ENCODE measurements at regions not wholly inside any gene's neighbourhood (a gene's known extent, or its start where the extent isn't known, plus 50 kb on each side); places are given as distances from the start of the nearest gene placed in this dataset.
"Not testable (repeated sequence)": the region's sequence is repeated elsewhere in the genome, so short reads cannot be mapped to it uniquely, and the experiment has no call there.

- ChIA-PET POLR2A (no interaction called here), CTCF (no interaction called here)
- TF ChIP-seq CTCF (IDR thresholded peaks at IDR 0.05): no peak
- Mint-ChIP-seq H3K9me3 (no peaks in the 10 kb centered on the region), H3K27me3 (peaks cover 31% of the 10 kb centered on the region), H3K4me3 (no peak overlapping the region), H3K36me3 (ENCODE audit: low read depth) (no peaks in the 10 kb centered on the region), H3K27ac (no peak overlapping the region), H3K4me1 (ENCODE audit: low read depth) (no peaks in the 10 kb centered on the region)
- ATAC-seq: no peak
- intact Hi-C loops (cut with micrococcal nuclease): no loop called here
- DNase-seq: no peak
Measured at GRCh38 chr10:9260690-9261089, 1206.2 kb downstream of the GATA3 start.

GRCh38 chr10:9262770-9263169 is 1208.3 kb downstream of the GATA3 start:
- no peak overlapping the region for H3K4me3 Mint-ChIP-seq
- POLR2A ChIA-PET: no interaction called here
- H3K27ac Mint-ChIP-seq: no peak overlapping the region
- ATAC-seq (no peak), DNase-seq (no peak)
- no peaks in the 10 kb centered on the region for H3K9me3 Mint-ChIP-seq
- peaks cover 25% of the 10 kb centered on the region for H3K27me3 Mint-ChIP-seq
- no peak for TF ChIP-seq CTCF (IDR thresholded peaks at IDR 0.05)
- H3K4me1 Mint-ChIP-seq (ENCODE audit: low read depth): no peaks in the 10 kb centered on the region
- CTCF ChIA-PET: interaction anchor here (0.9 kb wide), 1 partner anchor 14 kb away, joined by 3 read pairs; no protein-coding TSS in a partner anchor
- intact Hi-C loops (cut with micrococcal nuclease): no loop called here
- H3K36me3 Mint-ChIP-seq (ENCODE audit: low read depth): no peaks in the 10 kb centered on the region

GRCh38 chr10:9268176-9268575 is 1213.7 kb downstream of the GATA3 start:
- Mint-ChIP-seq H3K27ac (no peak overlapping the region), H3K9me3 (no peaks in the 10 kb centered on the region), H3K4me3 (no peak overlapping the region), H3K36me3 (ENCODE audit: low read depth) (no peaks in the 10 kb centered on the region), H3K4me1 (ENCODE audit: low read depth) (no peaks in the 10 kb centered on the region), H3K27me3 (peaks cover 26% of the 10 kb centered on the region)
- ATAC-seq (no peak), DNase-seq (no peak)
- intact Hi-C loops (cut with micrococcal nuclease): no loop called here
- POLR2A ChIA-PET: no interaction called here
- CTCF ChIA-PET: no interaction called here
- no peak for TF ChIP-seq CTCF (IDR thresholded peaks at IDR 0.05)

- H3K36me3 Mint-ChIP-seq (ENCODE audit: low read depth); H3K9me3 Mint-ChIP-seq; intact Hi-C loops (cut with micrococcal nuclease); CTCF ChIA-PET; H3K4me1 Mint-ChIP-seq (ENCODE audit: low read depth); ATAC-seq; H3K27ac Mint-ChIP-seq; DNase-seq; H3K4me3 Mint-ChIP-seq: not testable (repeated sequence)
- H3K27me3 Mint-ChIP-seq: peaks cover 13% of the 10 kb centered on the region
- POLR2A ChIA-PET: interaction anchor here (0.7 kb wide), 1 partner anchor 50 kb away, joined by 3 read pairs; no protein-coding TSS in a partner anchor
Measured at GRCh38 chr10:9273126-9273833, 1218.8 kb downstream of the GATA3 start.

- TF ChIP-seq CTCF (IDR thresholded peaks at IDR 0.05): no peak
- peaks cover 7% of the 10 kb centered on the region for H3K27me3 Mint-ChIP-seq
- CTCF ChIA-PET: interaction anchor here (0.6 to 1.2 kb wide), 4 partner anchors 13 to 781 kb away, joined by 3 to 4 read pairs (median 3); no protein-coding TSS in a partner anchor
- H3K27ac Mint-ChIP-seq: no peak overlapping the region
- no peak for DNase-seq
- H3K4me1 Mint-ChIP-seq (ENCODE audit: low read depth): no peaks in the 10 kb centered on the region
- POLR2A ChIA-PET: interaction anchor here (0.7 kb wide), 1 partner anchor 51 kb away, joined by 3 read pairs; no protein-coding TSS in a partner anchor
- ATAC-seq: no peak
- H3K9me3 Mint-ChIP-seq: no peaks in the 10 kb centered on the region
- H3K36me3 Mint-ChIP-seq (ENCODE audit: low read depth): no peaks in the 10 kb centered on the region
- intact Hi-C loops (cut with micrococcal nuclease): no loop called here
- no peak overlapping the region for H3K4me3 Mint-ChIP-seq
Measured at GRCh38 chr10:9274206-9274755, 1219.8 kb downstream of the GATA3 start.

Data from activated CD8-positive, alpha-beta T cell treated with anti-CD3 and anti-CD28 coated beads for 36 hours (primary cell).